HCT116 (cell line): ENCODE measurements at regions not wholly inside any gene's neighbourhood (a gene's known extent, or its start where the extent isn't known, plus 50 kb on each side); places are given as distances from the start of the nearest gene placed in this dataset.

ENCODE experiments used
- ATAC-seq: fragments of 200-7000 bp; cut with Tn5 transposase; 2 replicates; pipeline ENCODE4 v1.9.1; 2020; ENCODE audit warnings: mild to moderate bottlenecking, moderate library complexity
- BruUV-seq: library from RNA; stranded (reverse); fragments of 400-500 nt; replicated peaks from 2 replicates; lab custom pipeline; 2021; lab: Mats Ljungman, UMichigan
- CTCF ChIA-PET: fragments of 300-600 bp; sonication (Branson Sonifier 250); formaldehyde crosslinking; loops from one replicate; lab custom pipeline; 2021; ENCODE audit warnings: antibody characterized with exemption; lab: Charles Lee
- POLR2A ChIA-PET: fragments of 300-600, 350-600 bp; sonication (Branson Sonifier 250); formaldehyde crosslinking; loops from one replicate; lab custom pipeline; 2021; ENCODE audit warnings: antibody characterized with exemption; lab: Charles Lee
- RAD21 ChIA-PET, 2 experiments: fragments of 300-600 bp; sonication (Branson Sonifier 250); formaldehyde crosslinking; loops; one replicate each; lab custom pipeline; 2023; ENCODE audit warnings: low total read pairs in 2 of 2; ENCODE audit not compliant: uncharacterized antibody in 2 of 2, unreplicated experiment in 2 of 2, low non-redundant PET in 1 of 2; lab: Charles Lee
- DNase-seq: peaks from one replicate; pipeline ENCODE4 v3.0.0-alpha.2; 2010; ENCODE audit warnings: low read depth, low spot score
- H2AFZ ChIP-seq: fragments of 200-600 bp; shearing (Covaris generic), sonication (generic); 2 replicates; pipeline ENCODE4 v1.6.1; 2017; ENCODE audit warnings: low read depth, mixed run types, mixed read lengths, antibody characterized with exemption, low read length; ENCODE audit not compliant: poor library complexity, severe bottlenecking
- H3K27ac ChIP-seq: 2 replicates; pipeline ENCODE4 v1.5.1; 2012; ENCODE audit warnings: low read depth, low read length
- H3K27me3 ChIP-seq: fragments of 200-600 bp; sonication (generic); 2 replicates; pipeline ENCODE4 v1.6.1; 2016; ENCODE audit warnings: mixed run types, low read length, mixed read lengths; ENCODE audit not compliant: insufficient read depth
- H3K36me3 ChIP-seq, 2 experiments: fragments of 200-500 bp in 1 of 2; fragments of 200-600 bp in 1 of 2; sonication (Bioruptor generic) in 1 of 2; sonication (generic) in 1 of 2; 2 replicates each; pipeline versions ENCODE4 v1.5.1 to v1.6.1; 2014 to 2016; ENCODE audit warnings: low read length in 2 of 2, inconsistent platforms in 1 of 2, mixed read lengths in 1 of 2, mixed run types in 1 of 2; ENCODE audit not compliant: insufficient read depth in 2 of 2, control insufficient read depth in 1 of 2
- H3K4me1 ChIP-seq, 2 experiments: fragments of 200-600 bp in 1 of 2; sonication (generic) in 1 of 2; 2 replicates each; pipeline versions ENCODE4 v1.5.1 to v1.6.1; 2012 to 2017; ENCODE audit warnings: low read length in 2 of 2, inconsistent platforms in 1 of 2, mild to moderate bottlenecking in 1 of 2, mixed read lengths in 1 of 2, mixed run types in 1 of 2, moderate library complexity in 1 of 2; ENCODE audit not compliant: insufficient read depth in 2 of 2, control insufficient read depth in 1 of 2
- H3K4me2 ChIP-seq: fragments of 200-600 bp; sonication (generic); 2 replicates; pipeline ENCODE4 v1.6.1; 2017; ENCODE audit warnings: mixed run types, low read length, mixed read lengths
- H3K4me3 ChIP-seq, 2 experiments: fragments of 200-600 bp in 1 of 2; sonication (generic) in 1 of 2; replicated peaks in 1 of 2; 2 replicates each; pipeline ENCODE4 v1.5.1; 2011 to 2016; ENCODE audit warnings: low read length in 2 of 2, control low read depth in 1 of 2, low read depth in 1 of 2, mild to moderate bottlenecking in 1 of 2, mixed read lengths in 1 of 2, mixed run types in 1 of 2
- H3K79me2 ChIP-seq: fragments of 200-600 bp; sonication (generic); 2 replicates; pipeline ENCODE4 v1.6.1; 2017; ENCODE audit warnings: mild to moderate bottlenecking, mixed run types, low read length, moderate library complexity, mixed read lengths; ENCODE audit not compliant: insufficient read depth
- H3K9ac ChIP-seq: fragments of 200-600 bp; sonication (generic); 2 replicates; pipeline ENCODE4 v1.6.1; 2016; ENCODE audit warnings: low read length, mixed read lengths
- H3K9me2 ChIP-seq: fragments of 200-600 bp; sonication (generic), shearing (Covaris generic); 2 replicates; pipeline ENCODE4 v1.6.1; 2017; ENCODE audit warnings: mixed run types, mild to moderate bottlenecking, moderate library complexity; ENCODE audit not compliant: insufficient read depth
- H3K9me3 ChIP-seq, 2 experiments: fragments of 200-500 bp in 1 of 2; fragments of 200-600 bp in 1 of 2; sonication (Bioruptor generic) in 1 of 2; sonication (generic) in 1 of 2; 2 replicates each; pipeline ENCODE4 v1.6.1; 2014 to 2017; ENCODE audit warnings: low read length in 2 of 2, mixed read lengths in 2 of 2, inconsistent platforms in 1 of 2, low read depth in 1 of 2, mild to moderate bottlenecking in 1 of 2, mixed run types in 1 of 2, moderate library complexity in 1 of 2; ENCODE audit not compliant: control insufficient read depth in 1 of 2, insufficient read depth in 1 of 2
- H4K20me1 ChIP-seq: fragments of 200-600 bp; sonication (generic), shearing (Covaris generic); 2 replicates; pipeline ENCODE4 v1.6.1; 2017; ENCODE audit warnings: mixed run types, mild to moderate bottlenecking, moderate library complexity; ENCODE audit not compliant: insufficient read depth
- ATF3 ChIP-seq: IDR thresholded peaks from 2 replicates; pipeline ENCODE4 v1.6.1; 2012
- CBX3 ChIP-seq: IDR thresholded peaks from 2 replicates; pipeline ENCODE4 v1.6.1; 2012; ENCODE audit warnings: low read depth
- EGR1 ChIP-seq: IDR thresholded peaks from 2 replicates; pipeline ENCODE4 v1.6.1; 2012; ENCODE audit warnings: low read depth
- ELF1 ChIP-seq: IDR thresholded peaks from 2 replicates; pipeline ENCODE4 v1.6.1; 2012; ENCODE audit warnings: low read depth, borderline replicate concordance
- EZH2 ChIP-seq: fragments of 200-600 bp; sonication (generic); IDR thresholded peaks from 2 replicates; pipeline ENCODE4 v1.6.1; 2017; ENCODE audit warnings: antibody characterized with exemption, mixed run types
- FOSL1 ChIP-seq: IDR thresholded peaks from 2 replicates; pipeline ENCODE4 v1.6.1; 2012; ENCODE audit warnings: low read depth
- JUND ChIP-seq: IDR thresholded peaks from 2 replicates; pipeline ENCODE4 v1.6.1; 2012
- POLR2A ChIP-seq: IDR thresholded peaks from 2 replicates; pipeline ENCODE4 v1.7.0; 2011; ENCODE audit warnings: borderline replicate concordance; ENCODE audit not compliant: insufficient read depth, insufficient read length; ENCODE audit errors: extremely low read depth
- POLR2AphosphoS5 ChIP-seq: IDR thresholded peaks from 2 replicates; pipeline ENCODE4 v1.6.1; 2011; ENCODE audit warnings: mild to moderate bottlenecking, low read depth, low read length, moderate library complexity
- RAD21 ChIP-seq: IDR thresholded peaks from 2 replicates; pipeline ENCODE4 v1.6.1; 2012; ENCODE audit warnings: low read depth, mild to moderate bottlenecking
- REST ChIP-seq: IDR thresholded peaks from 2 replicates; pipeline ENCODE4 v1.6.1; 2012; ENCODE audit warnings: low read depth
- SIN3A ChIP-seq: IDR thresholded peaks from 2 replicates; pipeline ENCODE4 v1.6.1; 2012; ENCODE audit warnings: low read depth
- SP1 ChIP-seq: IDR thresholded peaks from 2 replicates; pipeline ENCODE4 v1.6.1; 2012; ENCODE audit warnings: low read depth
- SRF ChIP-seq: IDR thresholded peaks from 2 replicates; pipeline ENCODE4 v1.6.1; 2012; ENCODE audit warnings: low read depth
- YY1 ChIP-seq: IDR thresholded peaks from 2 replicates; pipeline ENCODE4 v1.6.1; 2011; ENCODE audit warnings: low read length, low read depth, moderate library complexity, mild to moderate bottlenecking; ENCODE audit not compliant: insufficient replicate concordance; ENCODE audit errors: extremely low read depth
- intact Hi-C: fragments of 100-400 bp; cut with micrococcal nuclease; formaldehyde crosslinking; loops from 2 replicates; pipeline ENCODE4 v1.10.0; 2022
- TF ChIP-seq, protein P1 (sequence below): IDR thresholded peaks from 2 replicates; pipeline ENCODE4 v1.6.1; 2011; ENCODE audit warnings: mild to moderate bottlenecking, low read length, moderate library complexity; ENCODE audit not compliant: insufficient replicate concordance; ENCODE audit errors: extremely low read depth

- Histone ChIP-seq H3K4me3 (no peak overlapping the region), H3K27ac (no peak overlapping the region), H2AFZ (no peak overlapping the region)
- no TSS peak for BruUV-seq
- intact Hi-C loops = no loop called here
- ATAC-seq = no peak
- TF ChIP-seq CBX3 = no peak
- TF ChIP-seq SP1 = no peak
- TF ChIP-seq RAD21 = no peak
- TF ChIP-seq SIN3A = no peak
- no peak for TF ChIP-seq SRF
- TF ChIP-seq YY1 = no peak
- TF ChIP-seq EGR1 = no peak
- TF ChIP-seq ELF1 = no peak
- no peak for TF ChIP-seq POLR2AphosphoS5
- TF ChIP-seq ATF3 = no peak
- TF ChIP-seq FOSL1 = no peak
- TF ChIP-seq, all 23 proteins: peak for 0
- CTCF ChIA-PET = no interaction called here
- Histone ChIP-seq H3K79me2 (no peaks in the 10 kb centered on the region), H3K9ac (no peak overlapping the region), H3K4me2 (no peak overlapping the region), H3K27me3 (no peaks in the 10 kb centered on the region), H4K20me1 (no peaks in the 10 kb centered on the region), H3K4me1 (no peaks in the 10 kb centered on the region), H3K9me2 (no peaks in the 10 kb centered on the region), H3K36me3 (no peaks in the 10 kb centered on the region), H3K9me3 (no peaks in the 10 kb centered on the region)
- DNase-seq = no peak
- RAD21 ChIA-PET = no interaction called here
- POLR2A ChIA-PET = no interaction called here
Observed at GRCh38 chr9:786405-786804, 55.1 kb upstream of the DMRT1 start.

- Histone ChIP-seq H3K27ac (no peak overlapping the region), H3K27me3 (no peaks in the 10 kb centered on the region), H3K9me3 (no peaks in the 10 kb centered on the region), H3K4me1 (no peaks in the 10 kb centered on the region), H3K9ac (no peak overlapping the region), H2AFZ (no peak overlapping the region), H3K9me2 (no peaks in the 10 kb centered on the region), H4K20me1 (no peaks in the 10 kb centered on the region), H3K36me3 (no peaks in the 10 kb centered on the region), H3K4me3 (no peak overlapping the region), H3K4me2 (no peak overlapping the region), H3K79me2 (no peaks in the 10 kb centered on the region)
- BruUV-seq = no TSS peak
- RAD21 ChIA-PET = no interaction called here
- no peak for ATAC-seq
- POLR2A ChIA-PET = no interaction called here
- no peak for DNase-seq
- intact Hi-C loops = no loop called here
- CTCF ChIA-PET = no interaction called here
- no peak for TF ChIP-seq POLR2AphosphoS5
- no peak for TF ChIP-seq SRF
- no peak for TF ChIP-seq SP1
- TF ChIP-seq ELF1 = no peak
- TF ChIP-seq EGR1 = no peak
- TF ChIP-seq YY1 = no peak
- no peak for TF ChIP-seq RAD21
- TF ChIP-seq FOSL1 = no peak
- no peak for TF ChIP-seq POLR2A
- TF ChIP-seq CBX3 = no peak
- no peak for TF ChIP-seq JUND
- TF ChIP-seq EZH2 = no peak
- TF ChIP-seq SIN3A = no peak
- no peak for TF ChIP-seq REST
- TF ChIP-seq, protein P1, sequence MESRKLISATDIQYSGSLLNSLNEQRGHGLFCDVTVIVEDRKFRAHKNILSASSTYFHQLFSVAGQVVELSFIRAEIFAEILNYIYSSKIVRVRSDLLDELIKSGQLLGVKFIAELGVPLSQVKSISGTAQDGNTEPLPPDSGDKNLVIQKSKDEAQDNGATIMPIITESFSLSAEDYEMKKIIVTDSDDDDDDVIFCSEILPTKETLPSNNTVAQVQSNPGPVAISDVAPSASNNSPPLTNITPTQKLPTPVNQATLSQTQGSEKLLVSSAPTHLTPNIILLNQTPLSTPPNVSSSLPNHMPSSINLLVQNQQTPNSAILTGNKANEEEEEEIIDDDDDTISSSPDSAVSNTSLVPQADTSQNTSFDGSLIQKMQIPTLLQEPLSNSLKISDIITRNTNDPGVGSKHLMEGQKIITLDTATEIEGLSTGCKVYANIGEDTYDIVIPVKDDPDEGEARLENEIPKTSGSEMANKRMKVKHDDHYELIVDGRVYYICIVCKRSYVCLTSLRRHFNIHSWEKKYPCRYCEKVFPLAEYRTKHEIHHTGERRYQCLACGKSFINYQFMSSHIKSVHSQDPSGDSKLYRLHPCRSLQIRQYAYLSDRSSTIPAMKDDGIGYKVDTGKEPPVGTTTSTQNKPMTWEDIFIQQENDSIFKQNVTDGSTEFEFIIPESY = no peak
Observed at GRCh38 chr9:788777-789176, 52.7 kb upstream of the DMRT1 start.
